HG03575 (cell line): ENCODE measurements at regions not wholly inside any gene's neighbourhood (a gene's known extent, or its start where the extent isn't known, plus 50 kb on each side); places are given as distances from the start of the nearest gene placed in this dataset.
"Not testable (repeated sequence)": the region's sequence is repeated elsewhere in the genome, so short reads cannot be mapped to it uniquely, and the experiment has no call there.

Experiments used
- ATAC-seq: cut with Tn5 transposase; IDR thresholded peaks from one replicate; pipeline ENCODE4 v1.9.1; 2021; ENCODE audit not compliant: unreplicated experiment, insufficient number of reproducible peaks, low FRiP score; ENCODE audit errors: extremely low read depth

DNA sequence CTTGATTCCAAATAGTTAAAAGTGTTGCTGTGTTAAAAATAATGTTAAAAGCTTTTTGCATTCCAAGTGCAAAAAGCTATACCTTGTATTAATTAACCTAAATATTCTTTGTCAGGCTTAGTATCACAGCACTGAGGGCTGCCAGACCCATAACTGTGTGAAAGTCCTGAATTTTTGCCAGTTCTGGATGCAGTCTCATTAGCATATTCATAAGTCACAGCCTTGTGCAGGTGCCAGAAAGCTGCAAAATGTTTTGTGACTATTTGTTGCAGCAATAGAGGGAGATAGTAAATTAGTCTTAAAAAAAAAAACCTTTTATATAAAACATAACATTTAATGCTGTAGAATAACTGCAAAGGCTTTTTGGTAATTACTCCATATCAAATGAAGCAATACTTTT lies 56.6 kb downstream of the SLITRK1 start:
- no peak for ATAC-seq

DNA sequence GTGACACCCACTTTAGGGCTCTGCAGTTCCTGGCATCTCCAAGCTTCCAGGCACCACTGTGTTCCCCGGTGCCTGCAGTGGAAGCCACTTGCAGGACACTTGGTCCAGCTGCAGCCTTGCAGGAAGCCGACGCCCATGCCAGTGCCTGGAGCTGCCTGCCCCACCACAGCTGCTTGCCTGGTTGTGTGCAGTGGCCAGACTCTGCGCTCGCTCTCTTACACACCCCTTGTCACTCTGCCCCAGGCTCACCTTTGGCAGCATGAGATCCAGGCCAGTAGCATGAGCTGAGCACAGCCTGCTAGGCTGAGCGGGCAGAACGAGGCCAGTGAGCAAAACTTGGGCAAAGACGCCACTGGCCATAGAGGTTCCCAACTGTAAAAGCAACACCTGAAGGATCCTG lies 57.7 kb downstream of the SLITRK1 start:
- ATAC-seq: no peak

DNA sequence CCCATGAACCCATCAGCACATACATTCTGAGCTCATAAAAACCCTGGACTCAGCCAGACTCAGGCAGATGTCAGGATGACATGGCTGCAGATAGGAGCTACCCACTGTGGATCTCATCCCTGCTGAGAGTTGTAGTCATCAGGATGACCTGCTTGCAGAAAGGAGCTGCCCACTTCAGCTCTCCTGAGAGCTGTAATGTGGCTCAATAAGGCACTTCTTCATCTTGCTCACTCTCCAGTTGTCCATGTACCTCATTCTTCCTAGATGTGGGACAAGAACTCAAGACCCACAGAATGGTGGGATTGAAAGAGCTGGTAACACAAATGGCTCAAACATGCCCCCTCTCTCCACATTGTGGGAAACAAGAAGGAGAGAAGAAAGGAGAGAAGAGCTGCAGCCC lies 58.2 kb downstream of the SLITRK1 start:
- no peak for ATAC-seq

- no peak for ATAC-seq
Observed at GRCh38 chr13:83819611-83820010, 62.7 kb downstream of the SLITRK1 start.

GRCh38 chr13:83819156-83819555 lies 63.1 kb downstream of the SLITRK1 start:
- no peak for ATAC-seq

GRCh38 chr13:83816081-83816480 lies 66.2 kb downstream of the SLITRK1 start:
- no peak for ATAC-seq

DNA sequence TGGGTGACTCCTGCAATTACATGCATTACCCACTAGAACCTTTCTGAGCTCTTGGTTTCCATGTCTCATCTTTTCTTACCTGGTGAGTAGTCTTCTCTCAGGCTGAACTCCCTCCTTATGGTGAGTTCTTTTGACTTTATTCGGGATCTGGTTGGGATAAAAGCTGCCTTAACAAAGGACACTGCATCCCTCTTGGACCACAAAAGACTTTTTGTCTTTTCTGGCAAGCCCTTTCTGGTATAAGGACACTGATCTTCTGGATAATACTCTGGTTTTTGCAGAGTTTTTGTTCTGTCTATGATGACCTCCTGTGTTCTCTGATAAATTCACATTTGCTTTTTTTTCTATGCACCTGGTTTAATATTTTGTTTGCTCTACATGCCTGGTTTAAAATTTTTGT lies 66.7 kb downstream of the SLITRK1 start:
- ATAC-seq: no peak

DNA sequence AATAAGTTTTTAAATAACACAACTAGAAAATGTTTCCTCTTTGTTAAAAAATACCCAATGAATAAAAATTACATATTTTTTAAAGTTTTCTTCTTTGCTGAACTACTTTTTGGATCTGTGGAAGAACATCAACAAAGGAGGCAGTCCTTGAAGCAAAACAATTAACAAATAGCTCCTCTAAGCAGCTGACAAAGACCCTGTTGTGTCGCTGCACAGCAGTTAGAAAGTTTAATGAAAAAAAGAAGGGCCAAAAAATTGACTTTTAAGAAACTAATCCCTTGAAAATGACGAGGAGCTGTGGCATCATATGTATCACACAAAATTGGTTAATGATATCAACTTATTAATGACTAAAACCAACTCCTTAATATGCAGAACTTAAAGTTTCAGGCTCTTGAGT lies 72.1 kb downstream of the SLITRK1 start:
- no peak for ATAC-seq

GRCh38 chr13:83804356-83804962 lies 77.8 kb downstream of the SLITRK1 start:
- ATAC-seq: no peak

DNA sequence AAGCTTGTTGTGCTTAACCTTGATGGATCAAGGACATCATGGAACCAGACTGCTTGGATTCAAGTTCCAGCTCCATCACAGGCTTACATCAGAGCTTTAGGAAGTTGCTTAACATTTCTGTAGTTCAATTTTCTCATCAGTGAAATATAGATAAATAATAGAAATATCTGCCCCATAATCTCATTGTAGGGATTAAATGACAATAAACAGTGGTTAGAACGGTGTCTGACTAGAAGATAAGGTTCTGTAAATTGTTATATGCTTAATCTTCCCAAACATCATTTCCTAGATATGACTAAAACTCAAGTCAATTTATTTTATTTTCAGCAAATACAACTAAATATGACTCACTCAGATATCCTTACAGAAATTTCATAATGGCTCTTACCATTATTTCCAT lies 83.5 kb downstream of the SLITRK1 start:
- ATAC-seq: no peak

DNA sequence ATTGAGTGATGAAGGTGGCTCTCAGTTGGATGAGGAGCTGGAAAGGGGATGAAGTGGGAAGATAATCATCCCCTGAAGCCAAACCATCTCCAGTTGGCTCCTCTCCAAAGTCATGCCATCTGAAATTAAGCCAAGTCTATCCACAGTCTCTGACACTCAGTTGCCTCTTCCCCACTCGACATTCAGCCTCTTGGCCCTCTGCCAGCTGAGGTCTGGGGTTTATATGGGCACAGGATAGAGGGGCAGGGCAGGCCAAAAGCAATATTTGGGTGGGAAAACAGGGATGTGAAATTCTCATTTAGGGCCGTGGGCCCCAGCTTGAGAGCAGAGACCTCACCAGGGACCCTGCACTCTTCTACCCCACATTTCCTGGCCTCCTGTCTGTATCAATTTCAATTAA lies 85.9 kb downstream of the SLITRK1 start:
- no peak for ATAC-seq

DNA sequence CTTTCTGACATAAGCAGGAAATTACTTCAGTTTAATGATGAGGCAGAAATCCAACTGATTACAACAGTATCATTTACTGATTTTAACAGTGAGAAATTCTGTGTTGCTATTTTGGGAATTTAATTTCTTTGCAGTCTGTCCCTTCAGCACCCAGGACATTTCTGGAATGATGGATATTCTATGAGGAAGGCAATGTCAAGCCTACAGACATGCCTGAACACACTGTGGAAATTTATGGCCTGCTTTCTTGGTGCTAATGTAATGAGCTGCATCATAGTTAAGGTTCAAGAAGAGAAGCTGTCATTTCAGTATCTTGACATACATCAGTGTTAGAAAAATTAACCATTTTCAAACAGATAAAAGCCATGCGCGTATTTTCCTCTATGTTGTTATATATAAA lies 87.7 kb downstream of the SLITRK1 start:
- ATAC-seq: no peak

DNA sequence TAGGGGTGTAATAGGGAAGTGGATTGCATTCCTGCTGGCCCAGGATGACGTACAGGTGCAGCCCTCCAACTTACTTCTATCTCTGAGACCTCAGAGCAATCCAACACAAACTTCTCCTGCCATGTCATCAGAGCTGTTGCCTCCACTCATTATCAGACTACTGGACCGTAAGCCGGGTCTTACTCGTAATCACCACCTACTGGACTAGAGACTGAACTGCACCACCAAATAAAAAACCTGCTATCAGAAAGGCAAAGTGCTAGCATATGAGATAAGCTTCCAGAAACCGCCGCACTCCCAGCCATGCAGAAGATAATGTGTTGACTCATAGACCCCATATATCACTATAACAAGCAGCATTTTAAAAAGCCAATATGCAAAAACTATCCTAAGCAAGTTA lies 102.0 kb downstream of the SLITRK1 start:
- ATAC-seq: no peak

DNA sequence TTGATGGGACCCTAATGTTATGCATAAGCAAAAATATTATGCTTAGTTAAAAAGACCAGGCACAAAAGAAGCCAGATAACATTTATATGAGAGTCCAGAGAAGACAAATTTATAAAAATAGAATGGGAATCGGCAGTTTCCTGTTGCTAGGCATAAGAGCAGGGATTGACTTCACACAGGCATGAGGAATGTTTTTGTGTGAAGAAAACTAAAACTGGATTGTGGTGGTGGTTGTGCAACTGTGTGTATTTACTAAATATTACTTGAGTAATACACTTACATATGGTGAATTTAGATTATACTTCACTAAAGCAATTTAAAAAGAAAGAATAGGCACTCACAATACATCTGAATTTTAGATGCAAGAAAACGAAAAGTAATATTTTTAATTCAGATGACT lies 108.3 kb downstream of the SLITRK1 start:
- ATAC-seq: no peak

DNA sequence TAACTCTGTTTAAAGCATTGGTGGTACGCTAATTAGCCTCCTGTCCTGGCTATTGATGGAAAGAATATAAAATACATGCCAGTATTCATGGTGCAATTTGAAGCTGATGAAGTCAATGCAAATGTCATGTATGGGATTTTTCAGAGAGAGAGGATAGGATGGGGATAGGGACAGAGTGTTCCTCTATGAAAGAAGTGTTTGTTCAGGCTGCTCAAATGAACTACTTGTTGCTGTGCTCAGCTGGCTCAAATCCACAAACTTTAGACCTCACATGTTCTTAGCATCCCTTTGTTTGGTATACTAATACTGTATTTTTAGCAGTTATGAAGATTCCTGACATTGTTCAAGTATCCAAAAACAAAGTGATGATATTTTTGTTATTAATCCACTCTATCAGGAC lies 116.5 kb downstream of the SLITRK1 start:
- ATAC-seq: no peak

- no peak for ATAC-seq
Observed at GRCh38 chr13:83761631-83762030, 120.6 kb downstream of the SLITRK1 start.

DNA sequence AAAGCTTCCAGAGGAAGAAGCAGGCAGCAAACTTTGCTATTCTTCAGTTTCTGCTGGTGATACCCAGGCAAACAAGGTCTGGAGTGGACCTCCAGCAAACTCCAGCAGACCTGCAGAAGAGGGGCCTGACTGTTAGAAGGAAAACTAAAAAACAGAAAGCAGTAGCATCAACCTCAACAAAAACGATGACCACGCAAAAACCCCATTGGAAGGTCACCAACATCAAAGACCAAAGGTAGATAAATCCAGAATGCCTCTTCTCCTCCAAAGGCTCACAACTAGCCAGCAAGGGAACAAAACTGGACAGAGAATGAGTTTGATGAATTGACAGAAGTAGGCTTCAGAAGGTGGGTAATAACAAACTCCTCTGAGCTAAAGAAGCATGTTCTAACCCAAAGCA lies 127.1 kb downstream of the SLITRK1 start:
- ATAC-seq: not testable (repeated sequence)

- ATAC-seq: no peak
Observed at GRCh38 chr13:83753912-83754624, 128.2 kb downstream of the SLITRK1 start.

- ATAC-seq: no peak
Observed at GRCh38 chr13:83752141-83752540, 130.1 kb downstream of the SLITRK1 start.

- ATAC-seq: no peak
Observed at GRCh38 chr13:83740622-83741021, 141.7 kb downstream of the SLITRK1 start.

DNA sequence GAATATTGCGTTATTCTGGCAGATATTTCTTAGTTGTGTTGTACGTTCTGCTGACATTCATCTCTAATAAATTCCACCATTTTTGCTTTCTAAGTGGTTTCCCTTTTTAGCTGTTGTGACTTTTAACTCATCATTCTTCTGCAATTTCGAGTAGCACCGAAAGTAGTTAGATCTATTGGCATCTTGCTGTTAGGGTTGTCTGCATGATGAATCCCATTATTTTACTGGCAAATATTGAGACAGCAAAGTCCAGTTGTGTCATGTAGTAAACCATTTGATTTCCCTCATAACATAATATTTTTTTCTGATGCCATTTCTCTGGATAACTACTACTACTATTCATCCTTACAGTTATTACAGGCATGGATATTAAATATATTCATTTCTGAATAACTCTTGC lies 143.9 kb downstream of the SLITRK1 start:
- ATAC-seq: no peak
